DND-41 (cell line): ENCODE measurements at regions not wholly inside any gene's neighbourhood (a gene's known extent, or its start where the extent isn't known, plus 50 kb on each side); places are given as distances from the start of the nearest gene placed in this dataset.

Experiments used
- ATAC-seq: fragments of 200-7000 bp; cut with Tn5 transposase; 3 replicates; pipeline ENCODE4 v1.9.1; 2021; ENCODE audit warnings: low read depth; ENCODE audit not compliant: insufficient read depth
- DNase-seq: peaks from one replicate; pipeline ENCODE4 v3.0.0-alpha.2; 2020
- H2AFZ ChIP-seq: 2 replicates; pipeline ENCODE4 v1.6.0; 2012; ENCODE audit warnings: low read depth, low read length
- H3K27ac ChIP-seq: 2 replicates; pipeline ENCODE4 v1.5.1; 2012; ENCODE audit warnings: low read length, inconsistent platforms
- H3K27me3 ChIP-seq: fragments of 200-600 bp; sonication (generic); 2 replicates; pipeline ENCODE4 v1.6.0; 2012; ENCODE audit warnings: low read length, mild to moderate bottlenecking, inconsistent platforms; ENCODE audit not compliant: insufficient read depth, poor library complexity
- H3K36me3 ChIP-seq: 2 replicates; pipeline ENCODE4 v1.5.1; 2012; ENCODE audit warnings: low read length, inconsistent platforms; ENCODE audit not compliant: insufficient read depth
- H3K4me1 ChIP-seq: 2 replicates; pipeline ENCODE4 v1.5.1; 2012; ENCODE audit warnings: mild to moderate bottlenecking, low read length; ENCODE audit not compliant: insufficient read depth
- H3K4me2 ChIP-seq: 2 replicates; pipeline ENCODE4 v1.6.0; 2012; ENCODE audit warnings: mild to moderate bottlenecking, moderate library complexity, low read length, inconsistent platforms; ENCODE audit not compliant: insufficient read depth
- H3K4me3 ChIP-seq, 2 experiments: fragments of 200-600 bp in 1 of 2; shearing (Covaris generic) in 1 of 2; 2 replicates each; pipeline ENCODE4 v1.5.1; 2012 to 2016; ENCODE audit warnings: inconsistent platforms in 2 of 2, low read length in 2 of 2, mild to moderate bottlenecking in 2 of 2, low read depth in 1 of 2, moderate library complexity in 1 of 2
- H3K79me2 ChIP-seq: 2 replicates; pipeline ENCODE4 v1.6.0; 2012; ENCODE audit warnings: low read length, inconsistent platforms; ENCODE audit not compliant: insufficient read depth
- H3K9ac ChIP-seq: 2 replicates; pipeline ENCODE4 v1.6.0; 2012; ENCODE audit warnings: low read depth, mild to moderate bottlenecking, inconsistent platforms, low read length, moderate library complexity
- H3K9me3 ChIP-seq: 2 replicates; pipeline ENCODE4 v1.5.1; 2012; ENCODE audit warnings: low read length, moderate library complexity, mild to moderate bottlenecking, inconsistent platforms; ENCODE audit not compliant: insufficient read depth, severe bottlenecking
- H4K20me1 ChIP-seq: 2 replicates; pipeline ENCODE4 v1.6.0; 2012; ENCODE audit warnings: low read length; ENCODE audit not compliant: insufficient read depth
- CTCF ChIP-seq: IDR thresholded peaks from 2 replicates; pipeline ENCODE4 v1.5.1; 2012; ENCODE audit warnings: borderline replicate concordance, low read length, moderate library complexity, mild to moderate bottlenecking; ENCODE audit not compliant: poor library complexity, severe bottlenecking; ENCODE audit errors: extremely low read depth
- EZH2 ChIP-seq: IDR thresholded peaks from 3 replicates; pipeline ENCODE4 v1.6.1; 2012; ENCODE audit warnings: borderline replicate concordance, low read depth, mild to moderate bottlenecking, moderate library complexity, low read length, inconsistent platforms; ENCODE audit not compliant: severe bottlenecking

DNA sequence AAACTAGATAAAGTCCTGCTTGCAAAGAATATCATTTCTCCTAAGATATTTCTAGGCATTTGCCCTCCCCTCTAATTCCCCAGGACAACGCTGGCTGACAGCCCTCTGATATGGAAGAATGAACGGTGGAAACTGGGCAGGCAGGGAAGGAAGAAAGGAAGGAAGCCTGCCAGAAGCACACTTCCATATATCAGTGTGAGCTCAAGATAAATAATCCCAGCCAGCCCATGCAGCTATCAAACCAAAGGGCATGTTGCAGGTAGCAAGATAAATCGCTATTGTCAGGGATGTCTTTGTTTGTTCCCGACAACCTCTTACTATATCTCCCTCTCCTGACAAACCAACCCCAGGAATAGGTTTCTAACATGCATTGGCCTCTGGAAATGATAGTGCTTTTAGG lies 412.8 kb downstream of the HNRNPD start:
- H3K4me1 ChIP-seq, result no peaks in the 10 kb centered on the region
- no peak overlapping the region for H3K4me3 ChIP-seq
- no peak overlapping the region for H2AFZ ChIP-seq
- H3K27ac ChIP-seq, result no peak overlapping the region
- no peak for ATAC-seq
- TF ChIP-seq EZH2 (no peak), CTCF (no peak)
- H3K27me3 ChIP-seq, result no peaks in the 10 kb centered on the region
- no peaks in the 10 kb centered on the region for H3K79me2 ChIP-seq
- H3K9ac ChIP-seq, result no peak overlapping the region
- H4K20me1 ChIP-seq, result no peaks in the 10 kb centered on the region
- no peaks in the 10 kb centered on the region for H3K36me3 ChIP-seq
- no peak overlapping the region for H3K4me2 ChIP-seq
- no peak for DNase-seq
- no peaks in the 10 kb centered on the region for H3K9me3 ChIP-seq

DNA sequence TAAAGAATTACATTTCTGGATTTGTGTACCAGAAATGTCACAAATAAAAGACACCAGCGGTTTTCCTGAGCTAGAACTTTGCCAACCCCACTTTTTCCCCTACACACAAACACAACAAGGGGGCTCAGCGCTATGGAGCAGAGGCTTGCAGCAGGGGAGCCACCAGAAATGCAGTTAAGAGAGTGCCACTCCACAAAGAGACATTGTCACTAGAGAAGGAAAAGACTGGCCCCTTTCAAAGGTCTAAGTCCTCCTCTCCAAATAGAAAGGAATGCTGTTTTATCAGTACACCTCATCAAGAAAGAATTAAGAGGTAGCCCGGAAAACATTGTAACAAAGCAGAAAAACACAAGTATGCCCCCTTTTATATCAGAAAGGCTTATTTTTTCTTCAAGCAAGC lies 419.5 kb downstream of the HNRNPD start:
- Histone ChIP-seq H3K36me3 (no peaks in the 10 kb centered on the region), H4K20me1 (no peaks in the 10 kb centered on the region), H3K27ac (no peak overlapping the region), H3K4me1 (no peaks in the 10 kb centered on the region), H2AFZ (no peak overlapping the region), H3K79me2 (no peaks in the 10 kb centered on the region), H3K9me3 (no peaks in the 10 kb centered on the region), H3K4me2 (no peak overlapping the region), H3K9ac (no peak overlapping the region), H3K27me3 (peaks cover 11% of the 10 kb centered on the region), H3K4me3 (no peak overlapping the region)
- no peak for DNase-seq
- no peak for TF ChIP-seq EZH2
- no peak for TF ChIP-seq CTCF
- ATAC-seq, result no peak

- Histone ChIP-seq H3K36me3 (no peaks in the 10 kb centered on the region), H3K79me2 (no peaks in the 10 kb centered on the region), H3K4me2 (no peak overlapping the region), H3K4me3 (no peak overlapping the region), H3K4me1 (no peaks in the 10 kb centered on the region), H3K27me3 (peaks cover 14% of the 10 kb centered on the region), H3K27ac (no peak overlapping the region), H2AFZ (no peak overlapping the region), H4K20me1 (no peaks in the 10 kb centered on the region), H3K9ac (no peak overlapping the region), H3K9me3 (no peaks in the 10 kb centered on the region)
- ATAC-seq (no peak), DNase-seq (no peak)
- no peak for TF ChIP-seq EZH2
- no peak for TF ChIP-seq CTCF
Measured at GRCh38 chr4:81951891-81952455, 421.8 kb downstream of the HNRNPD start.

GRCh38 chr4:81946996-81947395 lies 426.8 kb downstream of the HNRNPD start:
- Histone ChIP-seq H3K4me2 (no peak overlapping the region), H3K27me3 (peaks cover 6% of the 10 kb centered on the region), H3K4me3 (no peak overlapping the region), H3K4me1 (no peaks in the 10 kb centered on the region), H3K9me3 (no peaks in the 10 kb centered on the region), H3K36me3 (no peaks in the 10 kb centered on the region), H4K20me1 (no peaks in the 10 kb centered on the region), H3K9ac (no peak overlapping the region), H2AFZ (no peak overlapping the region), H3K27ac (no peak overlapping the region), H3K79me2 (no peaks in the 10 kb centered on the region)
- DNase-seq, result no peak
- ATAC-seq, result no peak
- TF ChIP-seq CTCF (no peak), EZH2 (no peak)
